ENCODE measurements at regions not wholly inside any gene's neighbourhood (a gene's known extent, or its start where the extent isn't known, plus 50 kb on each side); places are given as distances from the start of the nearest gene placed in this dataset.

GRCh38 chr3:106215047-106215446 is 346.2 kb upstream of the CBLB start:
- Histone ChIP-seq H3K27me3 (no peaks in the 10 kb centered on the region), H3K4me1 (no peaks in the 10 kb centered on the region), H3K36me3 (no peaks in the 10 kb centered on the region), H3K9me3 (no peaks in the 10 kb centered on the region), H3K27ac (no peak overlapping the region), H3K4me3 (replicated peaks in 1 of 3) (no peak overlapping the region)
- 87 to 94% methylated on average over 1 of the region's 1 CpG for whole genome bisulfite sequencing, 2 donors
- DNase-seq: no peak
- intact Hi-C loops (cut with DNase I): no loop called here
- no peak for TF ChIP-seq CTCF (IDR thresholded peaks at IDR 0.05)
- TF ChIP-seq POLR2A (IDR thresholded peaks at IDR 0.05): no peak

- Histone ChIP-seq H3K27me3 (no peaks in the 10 kb centered on the region), H3K9me3 (no peaks in the 10 kb centered on the region), H3K4me1 (no peaks in the 10 kb centered on the region), H3K27ac (no peak overlapping the region), H3K4me3 (replicated peaks in 1 of 3) (no peak overlapping the region), H3K36me3 (no peaks in the 10 kb centered on the region)
- 89 to 95% methylated on average over 2 of the region's 2 CpGs for WGBS, 2 donors
- TF ChIP-seq POLR2A (IDR thresholded peaks at IDR 0.05) (no peak), CTCF (IDR thresholded peaks at IDR 0.05) (no peak)
- intact Hi-C loops (cut with DNase I): no loop called here
- DNase-seq: no peak
Measured at GRCh38 chr3:106217745-106218144, 348.9 kb upstream of the CBLB start.

- intact Hi-C loops (cut with DNase I): no loop called here
- Histone ChIP-seq H3K9me3 (no peaks in the 10 kb centered on the region), H3K4me1 (no peaks in the 10 kb centered on the region), H3K27me3 (no peaks in the 10 kb centered on the region), H3K4me3 (replicated peaks in 1 of 3) (no peak overlapping the region), H3K27ac (no peak overlapping the region), H3K36me3 (no peaks in the 10 kb centered on the region)
- WGBS, 2 donors: 84 to 94% methylated on average over 3 of the region's 3 CpGs
- no peak for DNase-seq
- TF ChIP-seq POLR2A (IDR thresholded peaks at IDR 0.05): no peak
Measured at GRCh38 chr3:106227068-106227467, 358.3 kb upstream of the CBLB start.

GRCh38 chr3:106228271-106228670 is 359.5 kb upstream of the CBLB start:
- Histone ChIP-seq H3K27me3 (no peaks in the 10 kb centered on the region), H3K4me1 (no peaks in the 10 kb centered on the region), H3K36me3 (no peaks in the 10 kb centered on the region), H3K27ac (no peak overlapping the region), H3K9me3 (no peaks in the 10 kb centered on the region), H3K4me3 (replicated peaks in 1 of 3) (no peak overlapping the region)
- intact Hi-C loops (cut with DNase I): no loop called here
- TF ChIP-seq POLR2A (IDR thresholded peaks at IDR 0.05) (no peak), CTCF (IDR thresholded peaks at IDR 0.05) (no peak)
- WGBS, 2 donors: 83 to 89% methylated on average over 2 of the region's 2 CpGs
- DNase-seq: no peak

GRCh38 chr3:106229495-106230278 is 360.9 kb upstream of the CBLB start:
- no peak for DNase-seq
- Histone ChIP-seq H3K4me3 (replicated peaks in 1 of 3) (no peak overlapping the region), H3K9me3 (no peaks in the 10 kb centered on the region), H3K27ac (no peak overlapping the region), H3K27me3 (no peaks in the 10 kb centered on the region), H3K4me1 (no peaks in the 10 kb centered on the region), H3K36me3 (no peaks in the 10 kb centered on the region)
- WGBS, 2 donors: 82 to 84% methylated on average over 4 of the region's 4 CpGs
- intact Hi-C loops (cut with DNase I): no loop called here
- no peak for TF ChIP-seq CTCF (IDR thresholded peaks at IDR 0.05)
